Pons (tissue), 1 donor: ENCODE measurements at regions not wholly inside any gene's neighbourhood (a gene's known extent, or its start where the extent isn't known, plus 50 kb on each side); places are given as distances from the start of the nearest gene placed in this dataset.
A peak's percentile ranks its signal among the peaks of the same experiment; 100 is the strongest.
"Not testable (repeated sequence)": the region's sequence is repeated elsewhere in the genome, so short reads cannot be mapped to it uniquely, and the experiment has no call there.

Source experiments
- DNase-seq: peaks from one replicate; pipeline ENCODE4 v3.0.0-alpha.2; 2016; ENCODE audit warnings: low spot score

DNA sequence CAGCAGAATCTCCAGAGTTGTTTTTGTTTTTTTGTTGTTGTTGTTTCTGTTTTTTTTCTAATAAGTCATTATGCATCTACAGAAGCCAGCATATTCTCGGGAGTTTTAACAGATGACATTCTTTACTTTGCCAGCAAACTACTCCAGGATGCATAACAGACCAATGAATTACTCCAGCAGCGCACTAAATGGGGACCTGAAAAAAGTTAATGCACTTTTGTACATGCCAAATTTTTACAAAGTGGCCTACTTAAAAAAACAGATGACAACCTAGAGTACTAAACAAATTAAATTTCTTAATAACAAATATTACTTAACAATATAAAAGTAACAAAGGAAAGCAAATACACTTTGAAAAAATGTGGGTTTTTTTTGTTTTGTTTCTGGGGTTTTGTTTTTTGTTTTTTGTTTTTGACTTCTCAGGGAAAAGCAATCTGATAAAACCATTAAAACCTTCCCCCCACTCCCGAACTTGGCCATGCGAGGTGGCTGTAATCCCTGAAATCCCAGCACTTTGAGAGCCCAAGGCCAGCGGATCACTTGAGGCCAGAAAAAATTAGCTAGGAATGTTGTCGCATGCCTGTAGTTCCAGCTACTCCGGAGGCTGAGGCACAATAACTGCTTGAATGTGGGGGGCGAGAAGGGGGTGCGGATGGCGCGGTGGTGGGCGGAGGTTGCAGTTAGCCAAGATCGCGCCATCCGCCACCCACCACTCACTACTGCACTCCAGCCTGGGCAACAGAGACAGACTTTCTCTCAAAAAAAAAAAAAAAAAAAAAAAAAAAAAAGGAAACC, 352.4 kb downstream of the CETN3 start:
- no peak for DNase-seq

DNA sequence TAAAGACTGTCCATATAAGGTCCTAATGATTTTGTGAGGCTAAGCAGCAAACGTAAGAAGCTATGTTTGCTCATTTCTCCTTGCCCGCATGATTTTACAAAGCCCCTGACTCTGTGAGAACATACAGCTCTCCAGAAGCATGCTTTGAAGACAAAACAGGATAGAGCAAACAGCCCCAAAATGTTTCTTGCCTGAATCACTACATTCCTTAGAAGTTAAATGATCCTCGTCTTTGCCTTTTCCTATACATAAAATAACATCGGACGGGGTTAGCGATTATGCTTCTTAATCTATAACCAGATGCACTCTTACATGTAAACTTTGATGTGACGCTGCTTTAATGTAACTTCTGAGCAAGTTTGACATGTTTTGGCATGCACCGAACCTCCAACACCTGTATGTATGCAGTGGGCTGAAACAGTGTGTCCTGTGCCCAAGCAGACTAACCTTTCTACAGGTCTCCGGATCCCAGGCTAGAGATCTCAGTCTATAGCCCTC, 353.7 kb downstream of the CETN3 start:
- DNase-seq = no peak

DNA sequence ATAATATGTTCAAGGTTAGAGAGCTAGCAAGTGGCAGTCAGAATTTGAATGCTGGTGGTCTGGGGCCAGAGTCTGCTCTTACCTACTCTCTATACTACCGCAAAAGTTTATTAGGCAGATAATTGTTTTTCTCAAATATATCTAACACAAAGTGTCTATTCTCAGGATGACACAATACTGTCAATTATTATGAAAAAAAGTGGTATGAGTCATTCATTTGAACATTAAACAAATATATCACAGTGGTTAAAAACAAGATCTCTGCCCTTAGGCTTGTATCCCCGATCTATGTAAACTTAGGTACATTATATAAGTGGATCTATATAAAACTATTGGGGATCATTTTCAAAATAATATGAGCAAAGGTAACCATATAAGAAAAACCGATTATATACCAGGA, 354.9 kb downstream of the CETN3 start:
- no peak for DNase-seq

DNA sequence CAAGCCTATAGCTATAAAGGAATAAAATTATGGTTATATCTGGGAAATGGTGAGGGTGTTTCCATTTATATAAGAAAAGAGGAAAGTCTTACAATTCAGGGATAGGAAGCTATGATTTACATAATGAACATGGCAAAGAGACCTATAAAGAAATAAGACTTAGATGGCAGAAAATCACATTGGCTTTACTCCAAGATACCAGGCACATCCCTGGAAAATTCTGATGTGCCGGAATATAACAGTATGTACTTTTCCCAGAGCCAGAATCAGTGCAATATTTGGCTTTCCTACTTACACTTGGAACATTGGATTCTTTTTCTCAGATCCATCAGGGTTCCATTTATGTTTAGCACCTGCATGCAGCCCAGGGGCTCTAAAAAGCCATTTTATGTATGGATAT, 357.8 kb downstream of the CETN3 start:
- DNase-seq = no peak

DNA sequence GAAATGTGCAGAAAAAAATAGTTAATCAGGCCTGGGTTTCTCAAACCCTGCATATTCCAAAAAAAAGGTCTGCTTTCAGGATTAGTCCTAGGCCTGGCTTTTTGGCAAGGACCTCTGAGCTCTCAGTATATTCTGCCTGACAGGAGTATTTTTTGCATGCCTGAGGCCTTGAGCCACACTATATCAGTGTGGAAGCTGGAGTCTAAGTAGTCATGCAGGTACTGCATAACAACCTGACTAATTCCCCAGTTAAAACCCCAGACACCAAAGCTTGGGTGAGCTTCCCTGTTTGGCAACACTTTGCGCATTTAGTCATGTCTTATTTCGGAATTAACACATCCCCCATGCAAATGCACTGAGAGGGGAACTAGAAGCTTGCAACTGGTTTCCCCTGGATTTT, 359.5 kb downstream of the CETN3 start:
- DNase-seq = peak; percentile 15

DNA sequence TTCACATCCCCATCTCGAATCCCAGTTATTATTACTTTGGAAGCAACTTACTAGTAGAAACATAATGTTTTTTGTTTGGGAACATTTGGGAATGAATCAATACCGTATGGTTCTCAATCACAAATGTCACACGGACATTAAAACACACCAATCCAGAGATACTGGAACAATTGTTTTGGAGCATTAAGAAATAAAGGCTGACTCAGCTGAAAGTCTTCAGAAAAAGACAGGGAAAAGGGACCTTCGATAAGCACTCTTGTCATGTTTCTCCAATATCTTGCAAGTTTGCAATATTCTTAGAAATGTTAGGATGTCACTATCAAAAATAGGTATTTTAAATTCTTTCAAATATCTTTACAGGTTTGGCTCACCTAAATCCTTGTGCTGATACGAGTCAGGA, 362.4 kb downstream of the CETN3 start:
- DNase-seq = no peak

DNA sequence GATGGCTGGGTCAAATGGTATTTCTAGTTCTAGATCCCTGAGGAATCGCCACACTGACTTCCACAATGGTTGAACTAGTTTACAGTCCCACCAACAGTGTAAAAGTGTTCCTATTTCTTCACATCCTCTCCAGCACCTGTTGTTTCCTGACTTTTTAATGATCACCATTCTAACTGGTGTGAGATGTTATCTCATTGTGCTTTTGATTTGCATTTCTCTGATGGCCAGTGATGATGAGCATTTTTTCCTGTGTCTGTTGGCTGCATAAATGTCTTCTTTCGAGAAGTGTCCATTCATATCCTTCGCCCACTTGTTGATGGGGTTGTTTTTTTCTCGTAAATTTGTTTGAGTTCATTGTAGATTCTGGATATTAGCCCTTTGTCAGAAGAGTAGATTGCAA, 369.5 kb downstream of the CETN3 start:
- DNase-seq = not testable (repeated sequence)

DNA sequence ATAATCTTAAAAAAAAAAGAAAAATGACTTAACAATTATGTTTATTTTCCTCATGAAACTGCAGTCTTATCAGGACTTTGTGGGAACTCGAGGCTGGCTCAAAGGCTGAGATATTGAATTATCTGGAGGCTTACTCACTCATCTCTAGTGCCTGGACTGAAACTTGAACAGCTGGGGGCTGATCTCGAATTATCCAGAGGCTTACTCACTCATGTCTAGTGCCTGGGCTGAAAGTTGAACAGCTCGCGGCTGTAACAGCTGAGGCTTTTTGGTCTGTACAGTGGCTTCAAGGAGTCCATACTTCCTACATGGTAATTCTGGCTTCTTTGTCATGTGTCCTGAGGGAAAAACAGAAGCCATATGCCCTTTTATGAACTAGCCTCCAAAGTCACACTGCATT, 371.9 kb downstream of the CETN3 start:
- DNase-seq = no peak

DNA sequence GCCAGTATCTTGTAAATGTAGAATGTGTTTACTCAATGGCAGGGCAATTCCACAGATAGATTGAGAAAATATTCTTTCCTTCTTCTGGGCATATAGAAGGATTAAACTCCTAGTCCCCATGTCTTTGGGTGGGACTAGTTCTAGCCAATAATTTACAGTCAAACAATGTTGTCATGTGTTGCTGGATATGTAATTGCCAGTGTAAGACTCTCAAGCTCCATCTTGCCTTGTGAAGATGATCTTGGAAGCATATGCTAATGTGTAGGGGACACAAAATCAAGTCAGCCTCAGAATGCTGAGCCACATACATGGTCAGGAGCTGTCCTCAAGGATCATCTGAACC, 386.9 kb downstream of the CETN3 start:
- no peak for DNase-seq

DNA sequence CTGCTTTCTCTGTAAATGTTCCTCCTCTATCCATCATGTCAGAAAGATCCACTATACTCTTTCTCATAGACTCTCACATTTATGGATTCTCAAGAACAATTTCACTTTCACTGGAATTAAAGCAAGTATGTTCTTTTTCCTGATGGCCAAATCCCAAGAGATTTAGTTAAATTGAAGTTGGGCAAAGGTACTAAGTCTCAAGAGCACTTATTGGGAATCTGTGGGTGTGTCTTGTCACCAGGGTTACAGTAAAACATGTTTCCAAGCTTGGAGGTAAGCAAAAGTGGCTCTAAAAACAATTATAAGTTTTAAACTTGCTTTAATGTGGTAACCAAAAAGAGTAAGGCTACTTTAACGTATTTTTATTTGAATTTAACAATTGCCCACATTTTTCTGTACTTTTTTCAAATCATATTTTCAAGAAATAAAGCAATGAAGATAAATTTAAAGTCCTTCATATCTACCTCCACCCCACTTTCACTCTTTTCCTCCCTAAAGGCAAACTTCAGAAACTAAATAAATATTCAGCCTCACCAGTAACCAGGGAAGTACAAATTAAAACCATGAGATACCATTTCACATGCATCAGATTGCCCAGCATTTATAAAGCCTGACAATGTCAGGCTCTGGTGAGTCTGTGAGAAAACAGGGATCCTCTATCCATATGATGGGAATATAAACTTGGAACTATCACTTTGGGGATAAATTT, 387.4 kb downstream of the CETN3 start:
- DNase-seq = no peak

DNA sequence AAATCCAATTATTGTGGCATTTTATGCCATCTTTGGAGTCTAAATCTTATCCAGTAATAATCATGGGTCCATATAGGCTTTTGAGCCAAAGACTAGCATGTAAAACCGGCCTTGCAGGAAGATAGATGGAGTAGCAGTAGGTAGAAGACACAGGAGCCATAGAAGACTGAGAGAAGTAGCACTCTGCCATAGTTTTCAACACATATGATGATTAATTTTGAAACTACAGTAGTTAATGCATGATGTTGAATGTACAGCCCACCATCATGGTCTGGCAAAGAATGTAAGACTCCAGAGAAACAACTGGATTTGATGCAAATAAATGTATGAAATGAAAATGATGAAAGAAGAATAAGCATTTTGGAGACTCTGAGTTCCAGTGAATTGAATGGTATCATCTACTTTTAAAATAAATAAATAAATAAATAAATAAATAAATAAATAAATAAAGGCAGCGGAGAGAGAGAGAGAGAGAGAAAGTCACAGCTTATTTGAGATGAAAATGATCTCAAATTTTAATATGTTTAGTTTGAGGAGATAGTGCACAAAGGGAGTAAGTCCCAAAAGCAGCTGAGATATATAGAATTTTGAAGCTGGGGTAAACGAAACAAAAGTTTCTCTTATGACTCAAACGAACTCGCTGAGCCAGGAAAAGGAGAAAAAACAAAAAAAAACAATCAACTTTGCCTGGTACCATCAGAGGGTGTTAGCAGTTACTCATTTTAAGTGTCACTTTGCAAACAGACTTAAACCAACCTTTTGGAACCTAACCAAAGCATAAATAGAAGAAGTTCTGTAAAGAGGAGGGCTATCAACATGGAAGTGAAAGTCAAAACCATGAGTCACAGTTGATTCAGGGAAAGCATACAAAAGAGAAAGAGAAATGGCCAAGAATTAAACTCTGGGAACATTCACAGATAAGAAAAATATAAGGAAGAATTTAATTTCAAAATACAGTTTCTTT, 388.7 kb downstream of the CETN3 start:
- DNase-seq = peak; percentile 84

DNA sequence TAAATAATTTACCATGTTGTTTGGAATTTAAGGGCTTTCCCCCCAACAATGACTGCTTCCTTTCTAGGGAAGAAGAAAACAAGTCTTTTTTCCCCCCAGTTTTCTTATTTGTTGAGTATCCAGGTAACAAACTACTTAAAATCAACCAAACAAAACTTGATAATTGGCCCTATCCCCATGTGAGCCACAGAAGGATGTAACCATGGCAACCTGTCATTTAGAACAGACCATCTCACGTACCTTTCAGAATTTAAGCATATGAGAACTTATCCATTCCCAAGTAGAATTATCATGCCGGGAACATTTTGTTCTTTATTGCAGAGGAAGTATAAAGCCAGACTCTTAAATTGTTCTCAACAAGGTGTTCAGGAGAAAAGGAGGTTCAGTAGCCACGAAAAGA, 392.3 kb downstream of the CETN3 start:
- no peak for DNase-seq

DNA sequence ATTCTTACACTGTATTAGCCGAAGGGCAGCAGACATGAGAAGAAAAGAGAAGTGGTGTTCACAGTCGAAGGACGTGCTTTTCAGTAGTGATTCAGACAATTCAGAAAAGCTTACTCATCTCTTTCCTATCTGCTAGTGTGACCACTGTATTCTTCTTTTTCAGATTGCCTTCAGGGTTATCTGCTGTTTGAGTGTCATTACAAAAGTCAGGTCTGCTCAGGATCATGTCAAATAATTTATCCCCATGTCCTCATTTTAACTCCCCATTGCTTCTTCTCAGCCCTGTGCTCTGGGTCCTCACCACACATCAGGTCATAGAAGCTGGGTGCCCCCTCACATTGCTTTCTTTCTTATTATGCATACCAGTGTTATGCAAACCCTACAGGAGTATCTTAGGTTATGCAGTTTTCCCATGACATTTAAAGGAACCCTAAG, 394.0 kb downstream of the CETN3 start:
- peak; percentile 58 for DNase-seq

DNA sequence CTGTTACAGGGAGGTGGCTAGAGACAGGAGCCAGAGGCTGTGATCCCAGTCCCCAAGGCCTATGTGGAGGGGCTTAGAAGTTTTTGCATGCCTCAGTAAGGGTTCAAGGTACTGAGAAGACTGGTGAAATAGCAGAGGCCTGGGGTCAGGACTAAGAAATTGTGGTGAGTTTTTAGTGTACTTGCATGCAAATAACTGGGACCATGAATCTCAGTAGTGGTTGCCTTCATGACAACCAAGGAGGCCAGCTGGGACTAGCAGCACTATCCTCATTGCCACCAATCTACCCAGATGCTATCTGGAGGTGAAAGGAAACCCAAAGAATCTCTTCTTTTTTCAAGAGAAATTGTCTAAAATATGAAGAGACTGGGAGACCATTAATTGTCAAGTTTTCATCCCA, 395.1 kb downstream of the CETN3 start:
- no peak for DNase-seq

DNA sequence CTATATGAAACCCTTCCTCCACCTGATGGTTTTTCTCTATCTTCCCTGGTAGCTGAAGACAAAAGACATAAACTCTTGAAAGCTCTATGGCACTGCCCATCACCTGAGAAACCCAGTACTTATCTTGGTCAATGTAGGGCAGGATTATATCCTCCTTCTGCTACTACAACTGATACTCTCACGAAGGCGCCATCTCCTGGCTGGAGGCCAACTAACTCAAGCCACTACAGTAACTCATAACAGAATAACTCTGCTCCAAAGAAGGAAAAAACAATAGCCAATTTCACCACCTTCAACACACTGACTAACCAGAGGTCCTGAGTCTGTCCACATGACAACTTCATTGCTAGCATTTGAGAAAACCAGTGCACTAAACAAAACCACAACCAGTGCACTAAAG, 409.2 kb downstream of the CETN3 start:
- DNase-seq = no peak

DNA sequence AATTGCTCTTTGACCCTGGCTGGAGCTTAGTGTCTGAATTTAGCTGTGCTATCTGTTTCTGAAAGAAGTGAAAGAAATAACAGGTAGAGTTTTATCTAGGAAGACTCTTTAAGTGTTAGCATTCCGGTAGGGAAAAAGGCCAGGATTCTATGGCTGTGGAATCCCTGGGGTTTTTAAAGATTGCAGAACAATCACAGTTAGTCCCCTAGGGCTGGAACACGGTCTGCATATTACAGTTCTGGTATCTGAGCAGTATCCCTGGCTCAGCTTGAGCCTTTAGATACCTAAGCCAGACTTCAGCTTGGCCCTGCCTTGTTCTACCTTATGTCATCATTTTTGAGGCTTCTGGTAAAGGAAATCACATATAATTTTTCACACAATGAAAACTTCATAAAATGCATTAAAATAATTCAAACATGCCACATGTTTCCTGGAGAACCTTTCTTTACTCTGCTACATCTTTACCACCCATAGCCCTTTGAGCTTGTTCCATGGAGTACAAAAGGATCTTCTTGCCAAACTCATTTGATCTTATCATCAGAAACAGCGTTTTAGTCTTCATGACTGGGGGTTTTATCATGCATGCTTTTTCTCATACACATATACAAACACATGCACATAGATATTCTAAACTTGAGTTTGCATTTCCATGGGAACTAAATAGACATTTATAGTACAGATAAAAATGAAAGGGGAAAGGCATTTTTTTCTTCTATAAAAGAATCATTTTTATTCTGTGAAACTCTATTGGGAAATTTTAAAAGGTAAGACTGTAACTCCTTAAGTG, 410.8 kb downstream of the CETN3 start:
- DNase-seq = no peak

DNA sequence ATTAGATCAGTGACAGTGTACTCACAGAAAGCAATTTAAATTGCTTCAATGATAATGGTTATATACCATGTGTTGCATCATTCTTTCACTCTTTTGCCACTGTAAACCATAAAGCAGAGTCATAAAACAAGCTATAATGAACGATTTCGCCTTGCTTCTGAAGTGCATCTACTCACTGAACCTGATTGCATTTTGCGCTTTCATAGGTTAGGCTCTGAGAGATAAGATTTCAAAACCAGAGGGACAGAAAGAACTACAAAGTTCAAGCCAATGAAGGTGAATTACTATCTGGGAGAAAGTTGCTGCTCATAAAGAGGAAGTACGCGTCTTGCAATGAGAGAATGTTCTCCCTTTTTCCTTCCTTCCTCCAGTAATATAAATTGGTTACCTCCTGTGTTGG, 412.7 kb downstream of the CETN3 start:
- peak; percentile 20 for DNase-seq

DNA sequence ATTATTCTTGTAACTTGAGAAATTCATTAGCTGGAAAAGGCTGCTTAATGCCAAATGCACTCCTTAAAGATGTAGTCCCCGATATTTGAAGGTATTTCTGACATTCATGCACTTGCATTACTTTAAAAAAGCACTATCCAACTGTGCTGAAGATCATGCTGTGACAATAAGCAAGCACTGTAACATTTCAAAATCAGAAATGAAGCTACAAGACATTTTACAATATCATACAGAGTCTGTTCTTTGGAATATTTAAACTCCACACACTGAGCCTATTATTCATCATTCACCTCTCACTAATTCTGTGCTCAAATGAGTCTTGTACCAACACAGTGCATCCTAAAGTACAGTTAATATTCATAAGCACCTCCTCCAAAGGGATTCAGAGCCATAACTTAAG, 413.2 kb downstream of the CETN3 start:
- no peak for DNase-seq

DNA sequence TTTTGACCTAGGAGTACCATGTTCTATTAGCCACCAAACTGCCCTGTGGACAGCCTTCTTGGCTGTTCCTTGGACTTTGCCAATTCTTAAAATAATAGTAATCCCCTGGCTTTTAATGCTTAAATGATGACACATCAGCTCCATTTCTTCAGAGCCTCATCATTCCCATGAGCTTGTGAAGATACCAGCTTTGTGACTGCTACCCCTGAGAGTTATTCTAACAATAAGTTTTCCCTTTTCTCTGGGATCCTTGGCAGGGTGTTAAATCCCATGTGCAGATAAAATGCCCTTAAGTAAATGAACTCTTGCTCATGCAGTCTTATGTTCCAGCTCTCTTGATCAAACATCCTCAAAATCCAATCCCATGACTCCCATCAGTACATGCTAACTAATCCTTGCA, 415.3 kb downstream of the CETN3 start:
- no peak for DNase-seq

DNA sequence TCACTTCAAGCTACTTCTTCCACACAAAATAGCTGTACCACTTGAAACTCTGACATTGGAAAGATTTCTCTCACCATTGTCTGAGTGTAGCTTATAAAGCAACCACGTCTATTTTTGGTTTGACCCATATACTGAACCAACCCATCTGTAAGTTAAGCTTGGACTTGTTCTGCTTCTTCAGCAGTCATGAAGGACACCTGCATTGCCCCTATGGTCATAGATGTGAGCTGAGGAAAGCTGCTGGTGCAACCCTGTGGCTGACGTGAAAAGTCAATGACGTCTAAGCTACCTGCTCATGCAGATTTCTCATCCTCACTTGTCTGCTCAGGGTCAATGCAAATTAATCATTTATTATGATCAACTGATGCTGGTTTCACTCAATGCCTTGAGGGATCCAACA, 417.4 kb downstream of the CETN3 start:
- DNase-seq = no peak

DNA sequence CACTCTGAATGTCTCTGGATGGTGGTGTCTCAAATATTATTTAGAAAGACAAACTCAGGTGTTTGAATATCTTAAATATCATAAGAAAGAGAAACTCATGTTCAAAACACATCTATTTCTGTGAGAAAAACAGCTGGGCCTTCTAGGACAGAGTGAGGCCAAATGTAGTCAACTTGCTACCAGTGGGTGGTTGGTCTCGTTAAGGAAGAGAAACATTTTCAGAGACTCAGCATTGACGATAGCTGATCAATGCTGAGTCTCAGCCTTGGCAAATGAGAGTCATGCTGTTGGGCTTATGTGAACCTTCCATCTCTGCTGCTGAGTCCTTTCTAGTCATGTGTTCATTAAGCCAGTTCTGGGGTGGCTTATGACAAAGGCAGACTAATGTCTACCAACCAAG, 418.0 kb downstream of the CETN3 start:
- DNase-seq = no peak

DNA sequence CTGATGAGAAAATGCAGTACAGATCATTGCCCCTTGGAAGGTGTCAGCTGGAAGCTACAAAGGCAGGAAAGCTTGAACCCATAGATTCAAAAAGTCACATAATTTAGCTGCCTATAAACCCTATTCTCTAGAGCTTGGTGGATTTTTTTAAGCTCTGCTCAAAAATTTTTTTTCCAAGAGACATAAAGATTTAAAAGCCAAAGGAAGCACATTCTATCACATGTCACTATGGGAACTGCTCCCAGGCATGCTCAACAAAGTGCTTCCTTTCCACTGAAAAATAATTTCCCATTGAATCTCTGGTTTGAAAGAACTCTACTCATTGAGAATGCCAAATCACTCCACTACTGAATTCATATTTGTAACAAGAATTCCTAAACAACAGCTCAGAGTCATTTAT, 419.8 kb downstream of the CETN3 start:
- DNase-seq = no peak
